GM23338 (cell line): ENCODE measurements at regions not wholly inside any gene's neighbourhood (a gene's known extent, or its start where the extent isn't known, plus 50 kb on each side); places are given as distances from the start of the nearest gene placed in this dataset.

ENCODE experiments used
- CREB1 ChIP-seq: fragments of 250-450 bp; sonication (Bioruptor Pico); IDR thresholded peaks from 2 replicates; pipeline ENCODE4 v1.5.0; 2020; ENCODE audit warnings: low read depth, mild to moderate bottlenecking, moderate library complexity
- CTCF ChIP-seq, 2 experiments: fragments of 200-600 bp in 1 of 2; sonication (generic) in 1 of 2; conservative IDR thresholded peaks; 2 replicates each; pipeline versions ENCODE4 v1.5.1 to v1.6.1; 2016 to 2017; ENCODE audit warnings: antibody characterized with exemption in 2 of 2, low read depth in 2 of 2, mild to moderate bottlenecking in 2 of 2, moderate library complexity in 1 of 2
- ETS1 ChIP-seq: IDR thresholded peaks from 2 replicates; pipeline ENCODE4 v1.6.1; 2016; ENCODE audit warnings: antibody characterized with exemption
- EZH2 ChIP-seq: fragments of 200-600 bp; sonication (generic); IDR thresholded peaks from one replicate; pipeline ENCODE4 v1.8.0; 2017; ENCODE audit warnings: antibody characterized with exemption, mild to moderate bottlenecking, low read depth; ENCODE audit not compliant: unreplicated experiment
- JUNB ChIP-seq: IDR thresholded peaks from one replicate; pipeline ENCODE4 v1.6.1; 2016; ENCODE audit warnings: antibody characterized with exemption; ENCODE audit not compliant: unreplicated experiment
- POLR2AphosphoS5 ChIP-seq: IDR thresholded peaks from 2 replicates; pipeline ENCODE4 v1.6.1; 2016; ENCODE audit warnings: antibody characterized with exemption, low read depth
- REST ChIP-seq: IDR thresholded peaks from one replicate; pipeline ENCODE4 v1.6.1; 2018; ENCODE audit warnings: antibody characterized with exemption; ENCODE audit not compliant: unreplicated experiment

GRCh38 chr6:152904678-152905077, 78.2 kb downstream of the FBXO5 start:
- TF ChIP-seq JUNB: no peak
- no peak for TF ChIP-seq EZH2
- TF ChIP-seq CTCF (conservative IDR thresholded peaks at IDR 0.05; ENCODE audit: low read depth in 2 of 2): no peak
- no peak for TF ChIP-seq ETS1
- no peak for TF ChIP-seq POLR2AphosphoS5
- no peak for TF ChIP-seq CREB1 (CRISPR knock-in tag)
- no peak for TF ChIP-seq REST
